Stimulated activated CD8-positive, alpha-beta memory T cell treated with anti-CD3 and anti-CD28 coated beads, Interleukin-4, amount 100 ng/mL, for 1 hour (primary cell): ENCODE measurements at regions not wholly inside any gene's neighbourhood (a gene's known extent, or its start where the extent isn't known, plus 50 kb on each side); places are given as distances from the start of the nearest gene placed in this dataset.

ENCODE experiments used
- DNase-seq, 2 donors: peaks; one replicate each; pipeline ENCODE4 v3.0.0-alpha.2; 2020; ENCODE audit warnings: low read depth in 2 of 2, low spot score in 1 of 2

GRCh38 chr2:2806711-2807110, 475.6 kb upstream of the MYT1L start:
- DNase-seq = no peak

GRCh38 chr2:2805263-2805662, 474.2 kb upstream of the MYT1L start:
- DNase-seq = no peak

- no peak for DNase-seq
Measured at GRCh38 chr2:2804528-2804927, 473.5 kb upstream of the MYT1L start.

- DNase-seq = no peak
Measured at GRCh38 chr2:2801458-2801857, 470.4 kb upstream of the MYT1L start.

GRCh38 chr2:2800697-2801096, 469.6 kb upstream of the MYT1L start:
- DNase-seq = no peak

- DNase-seq = no peak
Measured at GRCh38 chr2:2800001-2800400, 468.9 kb upstream of the MYT1L start.

- no peak for DNase-seq
Measured at GRCh38 chr2:2799151-2799697, 468.1 kb upstream of the MYT1L start.

- no peak for DNase-seq
Measured at GRCh38 chr2:2798337-2798736, 467.3 kb upstream of the MYT1L start.

- no peak for DNase-seq
Measured at GRCh38 chr2:2797797-2798196, 466.7 kb upstream of the MYT1L start.

- DNase-seq = no peak
Measured at GRCh38 chr2:2796207-2796606, 465.1 kb upstream of the MYT1L start.

GRCh38 chr2:2795438-2796091, 464.5 kb upstream of the MYT1L start:
- DNase-seq = no peak

GRCh38 chr2:2793925-2794560, 463.0 kb upstream of the MYT1L start:
- no peak for DNase-seq

- DNase-seq = no peak
Measured at GRCh38 chr2:2793514-2793913, 462.4 kb upstream of the MYT1L start.

GRCh38 chr2:2791606-2792005, 460.5 kb upstream of the MYT1L start:
- no peak for DNase-seq

- DNase-seq = no peak
Measured at GRCh38 chr2:2791031-2791430, 460.0 kb upstream of the MYT1L start.

GRCh38 chr2:2788076-2788475, 457.0 kb upstream of the MYT1L start:
- no peak for DNase-seq

GRCh38 chr2:2787301-2787907, 456.3 kb upstream of the MYT1L start:
- no peak for DNase-seq

- no peak for DNase-seq
Measured at GRCh38 chr2:2782007-2782406, 450.9 kb upstream of the MYT1L start.

- DNase-seq = no peak
Measured at GRCh38 chr2:2779727-2780126, 448.7 kb upstream of the MYT1L start.

- DNase-seq = no peak
Measured at GRCh38 chr2:2777876-2778275, 446.8 kb upstream of the MYT1L start.

GRCh38 chr2:2777213-2777612, 446.1 kb upstream of the MYT1L start:
- DNase-seq = no peak

GRCh38 chr2:2775018-2775417, 443.9 kb upstream of the MYT1L start:
- no peak for DNase-seq
